ENCODE measurements at regions not wholly inside any gene's neighbourhood (a gene's known extent, or its start where the extent isn't known, plus 50 kb on each side); places are given as distances from the start of the nearest gene placed in this dataset.

GRCh38 chr6:156544046-156544445, 233.1 kb upstream of the ARID1B start:
- Histone ChIP-seq H3K36me3 (ENCODE audit: insufficient read depth, low read length) (no peaks in the 10 kb centered on the region), H3K9ac (ENCODE audit: low read depth, low read length) (no peak overlapping the region)

DNA sequence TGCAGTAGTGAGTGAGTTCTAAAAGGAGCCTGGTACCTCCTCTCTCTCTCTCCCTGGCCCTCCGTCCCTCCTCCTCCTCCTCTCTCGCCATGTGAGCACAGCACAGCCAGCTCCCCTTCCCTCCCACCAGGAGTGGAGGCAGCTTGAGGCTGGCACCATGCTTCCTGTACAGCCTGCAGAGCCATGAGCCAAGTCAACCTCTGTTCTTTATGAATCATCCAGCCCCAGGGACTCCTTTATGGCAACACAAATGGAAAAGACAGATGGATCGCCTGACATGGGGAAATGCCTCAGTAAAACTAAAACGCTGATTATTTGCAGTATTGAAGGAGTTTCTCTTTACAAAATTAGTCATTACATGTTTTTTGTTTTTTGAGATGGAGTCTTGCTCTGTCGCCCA, 233.7 kb upstream of the ARID1B start:
- H3K36me3 ChIP-seq (ENCODE audit: insufficient read depth, low read length): no peaks in the 10 kb centered on the region
- no peaks in the 10 kb centered on the region for H3K4me1 ChIP-seq (ENCODE audit: insufficient read depth, low read length)
- no peak overlapping the region for H3K9ac ChIP-seq (ENCODE audit: low read depth, low read length)
- no peaks in the 10 kb centered on the region for H3K9me3 ChIP-seq (ENCODE audit: control insufficient read depth, insufficient read depth, low read length)

More at GRCh38 chr6:156544046-156544445, 233.1 kb upstream of the ARID1B start:
- Histone ChIP-seq H3K4me1 (ENCODE audit: insufficient read depth, low read length) (no peaks in the 10 kb centered on the region), H3K9me3 (ENCODE audit: control insufficient read depth, insufficient read depth, low read length) (no peaks in the 10 kb centered on the region)

GRCh38 chr6:156538875-156539660, 238.1 kb upstream of the ARID1B start:
- Histone ChIP-seq H3K36me3 (ENCODE audit: insufficient read depth, low read length) (no peaks in the 10 kb centered on the region), H3K4me1 (ENCODE audit: insufficient read depth, low read length) (no peaks in the 10 kb centered on the region), H3K9ac (ENCODE audit: low read depth, low read length) (no peak overlapping the region), H3K9me3 (ENCODE audit: control insufficient read depth, insufficient read depth, low read length) (no peaks in the 10 kb centered on the region)

DNA sequence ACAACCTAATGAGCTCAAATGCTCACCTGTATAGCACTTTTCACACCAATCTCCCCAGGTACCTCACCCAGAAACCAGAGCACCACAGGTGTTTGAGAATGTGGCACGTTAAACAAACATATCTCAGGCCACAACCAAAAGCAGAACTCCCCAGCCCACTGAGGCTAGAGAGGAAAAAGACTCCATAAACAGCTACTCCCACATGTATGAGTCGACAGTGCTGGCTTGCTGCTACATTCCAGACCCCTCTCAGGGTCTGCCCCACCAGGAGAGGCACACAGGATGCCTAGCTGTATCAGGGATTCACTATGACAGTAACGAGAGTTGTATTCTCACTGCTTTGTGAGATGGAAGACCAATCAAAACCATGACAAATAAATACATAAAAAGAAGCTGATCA, 242.6 kb upstream of the ARID1B start:
- no peak overlapping the region for H3K9ac ChIP-seq (ENCODE audit: low read depth, low read length)
- H3K9me3 ChIP-seq (ENCODE audit: control insufficient read depth, insufficient read depth, low read length): no peaks in the 10 kb centered on the region
- no peaks in the 10 kb centered on the region for H3K4me1 ChIP-seq (ENCODE audit: insufficient read depth, low read length)
- H3K36me3 ChIP-seq (ENCODE audit: insufficient read depth, low read length): no peaks in the 10 kb centered on the region

GRCh38 chr6:156533872-156534524, 243.2 kb upstream of the ARID1B start:
- Histone ChIP-seq H3K36me3 (ENCODE audit: insufficient read depth, low read length) (no peaks in the 10 kb centered on the region), H3K4me1 (ENCODE audit: insufficient read depth, low read length) (no peaks in the 10 kb centered on the region), H3K9me3 (ENCODE audit: control insufficient read depth, insufficient read depth, low read length) (no peaks in the 10 kb centered on the region), H3K9ac (ENCODE audit: low read depth, low read length) (no peak overlapping the region)

GRCh38 chr6:156526081-156526480, 251.1 kb upstream of the ARID1B start:
- H3K9me3 ChIP-seq (ENCODE audit: control insufficient read depth, insufficient read depth, low read length): no peaks in the 10 kb centered on the region
- H3K4me1 ChIP-seq (ENCODE audit: insufficient read depth, low read length): no peaks in the 10 kb centered on the region
- no peak overlapping the region for H3K9ac ChIP-seq (ENCODE audit: low read depth, low read length)
- no peaks in the 10 kb centered on the region for H3K36me3 ChIP-seq (ENCODE audit: insufficient read depth, low read length)

GRCh38 chr6:156525541-156525940, 251.6 kb upstream of the ARID1B start:
- no peaks in the 10 kb centered on the region for H3K36me3 ChIP-seq (ENCODE audit: insufficient read depth, low read length)
- H3K9ac ChIP-seq (ENCODE audit: low read depth, low read length): no peak overlapping the region
- no peaks in the 10 kb centered on the region for H3K4me1 ChIP-seq (ENCODE audit: insufficient read depth, low read length)
- no peaks in the 10 kb centered on the region for H3K9me3 ChIP-seq (ENCODE audit: control insufficient read depth, insufficient read depth, low read length)

GRCh38 chr6:156519940-156520339, 257.2 kb upstream of the ARID1B start:
- Histone ChIP-seq H3K9me3 (ENCODE audit: control insufficient read depth, insufficient read depth, low read length) (no peaks in the 10 kb centered on the region), H3K4me1 (ENCODE audit: insufficient read depth, low read length) (no peaks in the 10 kb centered on the region), H3K36me3 (ENCODE audit: insufficient read depth, low read length) (no peaks in the 10 kb centered on the region; the same call in 1 of the 2 replicates), H3K9ac (ENCODE audit: low read depth, low read length) (no peak overlapping the region)

DNA sequence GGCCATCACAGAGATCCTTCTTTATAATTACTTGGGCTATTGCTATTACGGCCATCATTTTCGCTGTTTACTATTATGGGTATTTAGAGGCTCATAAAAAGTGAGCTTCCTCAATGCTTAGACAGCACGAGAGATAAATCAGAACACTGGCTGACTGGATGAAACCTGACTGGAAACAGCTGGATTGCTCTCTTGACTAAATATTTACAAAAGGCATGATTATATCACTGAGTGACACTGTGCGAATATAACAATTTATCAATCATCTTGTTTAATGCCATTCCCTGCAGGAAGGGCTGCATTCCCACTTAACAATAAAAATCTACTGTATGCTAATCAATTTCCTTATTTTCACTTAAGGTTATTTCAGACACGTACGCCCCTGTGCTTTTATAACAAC, 260.1 kb upstream of the ARID1B start:
- H3K4me1 ChIP-seq (ENCODE audit: insufficient read depth, low read length): no peaks in the 10 kb centered on the region
- no peaks in the 10 kb centered on the region for H3K9me3 ChIP-seq (ENCODE audit: control insufficient read depth, insufficient read depth, low read length)
- H3K36me3 ChIP-seq (ENCODE audit: insufficient read depth, low read length): no peaks in the 10 kb centered on the region; the same call in 1 of the 2 replicates
- no peak overlapping the region for H3K9ac ChIP-seq (ENCODE audit: low read depth, low read length)

DNA sequence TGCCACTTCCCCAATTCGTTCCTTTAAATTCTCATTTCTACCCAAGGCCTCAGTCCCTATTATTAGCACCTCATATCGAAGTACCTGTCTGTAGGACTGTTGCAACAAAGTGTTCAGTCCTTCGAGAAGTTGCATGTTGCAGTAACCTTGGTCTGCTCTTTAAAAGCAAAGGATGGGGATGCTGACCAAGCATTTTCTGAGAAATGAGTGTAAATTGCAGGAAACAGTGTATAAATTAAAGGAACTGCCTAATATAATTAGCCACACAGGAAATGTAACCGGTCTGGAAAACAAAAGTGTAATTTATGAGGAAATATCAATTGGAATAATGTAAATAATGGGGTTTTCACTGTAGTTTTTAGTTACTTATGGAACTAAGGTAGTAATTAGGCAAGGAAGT, 261.9 kb upstream of the ARID1B start:
- no peaks in the 10 kb centered on the region; the same call in 1 of the 2 replicates for H3K36me3 ChIP-seq (ENCODE audit: insufficient read depth, low read length)
- H3K9ac ChIP-seq (ENCODE audit: low read depth, low read length): no peak overlapping the region
- H3K4me1 ChIP-seq (ENCODE audit: insufficient read depth, low read length): no peaks in the 10 kb centered on the region
- no peaks in the 10 kb centered on the region for H3K9me3 ChIP-seq (ENCODE audit: control insufficient read depth, insufficient read depth, low read length)

- Histone ChIP-seq H3K4me1 (ENCODE audit: insufficient read depth, low read length) (no peaks in the 10 kb centered on the region), H3K9ac (ENCODE audit: low read depth, low read length) (no peak overlapping the region), H3K36me3 (ENCODE audit: insufficient read depth, low read length) (no peaks in the 10 kb centered on the region; the same call in 1 of the 2 replicates), H3K9me3 (ENCODE audit: control insufficient read depth, insufficient read depth, low read length) (no peaks in the 10 kb centered on the region)
These were observed 263.7 kb upstream of the ARID1B start for GRCh38 chr6:156513504-156513903.

DNA sequence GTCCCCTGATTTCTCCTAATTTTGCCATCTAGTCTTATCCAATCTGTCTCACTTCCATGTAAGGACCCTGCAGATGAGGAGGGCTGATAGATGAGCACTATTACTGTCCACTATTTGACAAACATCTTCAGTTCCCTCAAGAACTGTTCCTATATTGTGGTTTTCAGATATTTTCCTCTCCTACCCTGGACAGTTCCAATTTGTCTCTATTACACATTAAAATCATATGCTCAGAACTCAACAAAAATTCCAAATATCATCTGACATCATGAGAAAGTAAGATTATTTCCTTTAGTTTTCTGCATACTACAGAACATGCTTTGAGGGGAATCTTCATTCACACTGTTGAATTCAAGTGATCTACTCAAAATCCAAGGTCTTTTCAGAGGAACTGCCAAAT, 265.6 kb upstream of the ARID1B start:
- Histone ChIP-seq H3K36me3 (ENCODE audit: insufficient read depth, low read length) (no peaks in the 10 kb centered on the region; the same call in 1 of the 2 replicates), H3K4me1 (ENCODE audit: insufficient read depth, low read length) (no peaks in the 10 kb centered on the region), H3K9me3 (ENCODE audit: control insufficient read depth, insufficient read depth, low read length) (no peaks in the 10 kb centered on the region), H3K9ac (ENCODE audit: low read depth, low read length) (no peak overlapping the region)

DNA sequence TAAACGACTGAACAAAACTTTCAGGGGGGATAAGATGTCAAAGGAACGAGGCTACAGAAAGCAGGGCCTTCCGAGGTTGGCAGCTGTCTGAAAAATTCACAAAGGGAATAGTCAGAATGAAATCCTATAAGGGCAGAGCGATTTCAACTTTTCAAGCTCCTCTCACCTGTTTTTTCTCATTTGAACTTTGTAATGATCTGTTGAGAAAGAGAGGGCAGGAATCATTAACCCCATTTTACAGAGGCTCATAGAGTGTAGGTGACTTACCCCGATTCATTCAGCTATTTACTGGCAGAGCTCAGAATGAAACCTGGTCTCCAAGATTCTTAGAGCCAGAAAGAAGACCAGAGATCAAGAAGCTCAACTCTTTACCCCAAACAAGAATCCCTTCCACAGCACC, 266.1 kb upstream of the ARID1B start:
- no peak overlapping the region for H3K9ac ChIP-seq (ENCODE audit: low read depth, low read length)
- H3K9me3 ChIP-seq (ENCODE audit: control insufficient read depth, insufficient read depth, low read length): no peaks in the 10 kb centered on the region
- no peaks in the 10 kb centered on the region for H3K4me1 ChIP-seq (ENCODE audit: insufficient read depth, low read length)
- no peaks in the 10 kb centered on the region; the same call in 1 of the 2 replicates for H3K36me3 ChIP-seq (ENCODE audit: insufficient read depth, low read length)

DNA sequence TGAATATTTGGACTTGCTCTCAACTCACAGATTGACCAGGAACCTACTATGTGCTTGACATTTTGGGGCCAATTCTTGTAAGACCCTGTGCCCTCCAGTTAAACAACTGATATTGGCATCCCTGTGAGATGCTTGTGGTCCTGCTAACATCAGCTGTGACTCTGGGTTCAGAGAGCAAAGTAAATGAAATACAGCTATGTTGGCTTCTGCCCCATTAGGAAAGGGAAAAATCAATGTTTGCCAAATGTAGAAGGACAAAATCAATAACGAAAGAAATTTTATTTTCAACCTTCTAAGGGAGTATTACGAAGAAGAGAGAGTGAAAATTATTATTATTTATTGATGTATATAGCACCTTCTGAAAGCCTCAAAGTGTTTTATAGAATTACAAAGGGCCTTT, 266.9 kb upstream of the ARID1B start:
- Histone ChIP-seq H3K9me3 (ENCODE audit: control insufficient read depth, insufficient read depth, low read length) (no peaks in the 10 kb centered on the region), H3K4me1 (ENCODE audit: insufficient read depth, low read length) (no peaks in the 10 kb centered on the region), H3K9ac (ENCODE audit: low read depth, low read length) (no peak overlapping the region), H3K36me3 (ENCODE audit: insufficient read depth, low read length) (no peaks in the 10 kb centered on the region; the same call in 1 of the 2 replicates)

DNA sequence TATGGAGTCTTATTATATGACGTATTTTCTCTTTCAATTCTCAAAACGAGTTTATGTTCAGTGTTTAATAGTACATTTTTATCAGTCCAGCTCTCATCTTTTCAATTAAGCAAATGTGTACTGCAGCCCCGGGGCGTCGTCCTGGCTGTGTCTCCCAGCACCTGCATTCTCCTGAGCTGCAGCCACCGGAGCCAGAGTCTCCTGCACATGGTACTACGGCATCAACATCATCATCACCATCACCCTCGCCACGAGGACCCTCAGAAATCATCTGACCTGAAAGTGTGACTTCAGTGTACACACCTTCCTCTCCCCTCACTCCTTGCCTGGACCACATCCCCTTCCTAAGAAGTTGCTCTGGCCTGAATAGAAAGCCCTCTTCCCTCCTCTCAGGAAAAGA, 267.7 kb upstream of the ARID1B start:
- Histone ChIP-seq H3K4me1 (ENCODE audit: insufficient read depth, low read length) (no peaks in the 10 kb centered on the region), H3K9me3 (ENCODE audit: control insufficient read depth, insufficient read depth, low read length) (no peaks in the 10 kb centered on the region), H3K36me3 (ENCODE audit: insufficient read depth, low read length) (no peaks in the 10 kb centered on the region), H3K9ac (ENCODE audit: low read depth, low read length) (no peak overlapping the region)

Data from ES-I3 (cell line).